Endodermal cell (in vitro differentiated cells): ENCODE measurements at regions not wholly inside any gene's neighbourhood (a gene's known extent, or its start where the extent isn't known, plus 50 kb on each side); places are given as distances from the start of the nearest gene placed in this dataset.
A peak's percentile ranks its signal among the peaks of the same experiment; 100 is the strongest.

Source experiments
- DNase-seq: peaks from one replicate; pipeline ENCODE4 v3.0.0-alpha.2; 2017
- H3K27ac ChIP-seq: 2 replicates; pipeline ENCODE4 v1.5.1; 2013; ENCODE audit warnings: mild to moderate bottlenecking, low read depth, low read length, moderate library complexity
- H3K27me3 ChIP-seq: 2 replicates; pipeline ENCODE4 v1.6.1; 2013; ENCODE audit warnings: mild to moderate bottlenecking, low read length, moderate library complexity; ENCODE audit not compliant: insufficient read depth, control insufficient read depth, poor library complexity, severe bottlenecking
- H3K36me3 ChIP-seq: 2 replicates; pipeline ENCODE4 v1.7.0; 2013; ENCODE audit warnings: mild to moderate bottlenecking, low read length, moderate library complexity; ENCODE audit not compliant: control insufficient read depth, insufficient read depth
- H3K4me1 ChIP-seq: one replicate; pipeline ENCODE4 v1.7.0; 2013; ENCODE audit warnings: low read length; ENCODE audit not compliant: control insufficient read depth, insufficient read depth
- H3K4me3 ChIP-seq: 2 replicates; pipeline ENCODE4 v1.5.1; 2013; ENCODE audit warnings: mild to moderate bottlenecking, low read length, moderate library complexity
- H3K9ac ChIP-seq: 2 replicates; pipeline ENCODE4 v1.6.1; 2013; ENCODE audit warnings: mild to moderate bottlenecking, low read length, moderate library complexity; ENCODE audit not compliant: poor library complexity, severe bottlenecking; ENCODE audit errors: extremely low read depth
- H3K9me3 ChIP-seq: 2 replicates; pipeline ENCODE4 v1.6.1; 2013; ENCODE audit warnings: mild to moderate bottlenecking, low read length, moderate library complexity; ENCODE audit not compliant: control insufficient read depth
- H3K27ac Mint-ChIP-seq: 2 replicates; pipeline ENCODE4 v1.8.0; 2020; ENCODE audit warnings: mixed read lengths
- H3K27me3 Mint-ChIP-seq: 2 replicates; pipeline ENCODE4 v1.8.0; 2021; ENCODE audit warnings: mild to moderate bottlenecking, mixed read lengths; ENCODE audit not compliant: insufficient read depth
- H3K36me3 Mint-ChIP-seq: 2 replicates; pipeline ENCODE4 v1.8.0; 2020; ENCODE audit warnings: low read depth, mixed read lengths
- H3K4me1 Mint-ChIP-seq: 2 replicates; pipeline ENCODE4 v1.8.0; 2020; ENCODE audit warnings: mixed read lengths
- H3K4me3 Mint-ChIP-seq: 2 replicates; pipeline ENCODE4 v1.8.0; 2020; ENCODE audit warnings: mild to moderate bottlenecking, moderate library complexity, mixed read lengths
- H3K9me3 Mint-ChIP-seq: 2 replicates; pipeline ENCODE4 v1.8.0; 2020; ENCODE audit warnings: mild to moderate bottlenecking, mixed read lengths
- WGBS, 2 experiments: methylation state at CpG; one replicate each; pipeline versions ENCODE4 v1.1.5 to v1.1.7; 2013; ENCODE audit warnings: missing lambda C conversion rate in 2 of 2, mixed read lengths in 1 of 2; ENCODE audit not compliant: insufficient coverage in 1 of 2, insufficient read length in 1 of 2; 5-methylcytosine and 5-hydroxymethylcytosine counted together
- TF ChIP-seq, protein P1 (sequence below): fragments of 200-600 bp; sonication (generic); conservative IDR thresholded peaks from 2 replicates; pipeline ENCODE4 v1.5.0; 2021; ENCODE audit warnings: antibody characterized with exemption, mild to moderate bottlenecking

DNA sequence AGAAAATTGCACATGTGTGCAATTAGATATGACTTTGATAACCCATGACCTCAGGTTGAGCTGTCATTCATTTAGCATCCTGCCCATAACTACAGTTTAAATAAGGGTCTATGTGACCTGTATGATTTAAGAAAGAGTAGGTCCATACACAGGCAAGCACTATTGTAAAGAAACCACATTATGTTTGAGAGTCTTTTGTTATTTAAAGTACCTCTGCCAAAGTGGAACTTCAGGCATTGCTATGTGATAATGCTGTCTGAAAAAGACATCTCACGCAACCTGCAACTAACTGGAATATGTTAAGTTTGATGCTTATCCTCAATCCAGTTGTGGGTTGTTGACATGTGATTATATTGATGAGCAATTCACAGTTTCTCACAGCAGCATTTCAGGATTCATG, 317.0 kb downstream of the TMEM161B start:
- H3K4me3 ChIP-seq, result no peak overlapping the region
- H3K9me3 ChIP-seq, result no peaks in the 10 kb centered on the region
- H3K27me3 ChIP-seq, result no peaks in the 10 kb centered on the region
- Mint-ChIP-seq H3K9me3 (no peaks in the 10 kb centered on the region), H3K4me1 (peaks cover 2% of the 10 kb centered on the region), H3K4me3 (no peak overlapping the region), H3K27ac (no peak overlapping the region), H3K36me3 (no peaks in the 10 kb centered on the region), H3K27me3 (no peaks in the 10 kb centered on the region)
- DNase-seq, result no peak
- H3K27ac ChIP-seq, result peak overlapping the region; percentile 93
- H3K9ac ChIP-seq, result no peak overlapping the region
- TF ChIP-seq, protein P1, sequence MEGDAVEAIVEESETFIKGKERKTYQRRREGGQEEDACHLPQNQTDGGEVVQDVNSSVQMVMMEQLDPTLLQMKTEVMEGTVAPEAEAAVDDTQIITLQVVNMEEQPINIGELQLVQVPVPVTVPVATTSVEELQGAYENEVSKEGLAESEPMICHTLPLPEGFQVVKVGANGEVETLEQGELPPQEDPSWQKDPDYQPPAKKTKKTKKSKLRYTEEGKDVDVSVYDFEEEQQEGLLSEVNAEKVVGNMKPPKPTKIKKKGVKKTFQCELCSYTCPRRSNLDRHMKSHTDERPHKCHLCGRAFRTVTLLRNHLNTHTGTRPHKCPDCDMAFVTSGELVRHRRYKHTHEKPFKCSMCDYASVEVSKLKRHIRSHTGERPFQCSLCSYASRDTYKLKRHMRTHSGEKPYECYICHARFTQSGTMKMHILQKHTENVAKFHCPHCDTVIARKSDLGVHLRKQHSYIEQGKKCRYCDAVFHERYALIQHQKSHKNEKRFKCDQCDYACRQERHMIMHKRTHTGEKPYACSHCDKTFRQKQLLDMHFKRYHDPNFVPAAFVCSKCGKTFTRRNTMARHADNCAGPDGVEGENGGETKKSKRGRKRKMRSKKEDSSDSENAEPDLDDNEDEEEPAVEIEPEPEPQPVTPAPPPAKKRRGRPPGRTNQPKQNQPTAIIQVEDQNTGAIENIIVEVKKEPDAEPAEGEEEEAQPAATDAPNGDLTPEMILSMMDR, result no peak
- WGBS, 2 experiments, result 100% methylated on average over 1 of the region's 1 CpG; no CpG with 5 or more reads in 1 of the 2 experiments
- H3K36me3 ChIP-seq, result no peaks in the 10 kb centered on the region
- no peaks in the 10 kb centered on the region for H3K4me1 ChIP-seq

DNA sequence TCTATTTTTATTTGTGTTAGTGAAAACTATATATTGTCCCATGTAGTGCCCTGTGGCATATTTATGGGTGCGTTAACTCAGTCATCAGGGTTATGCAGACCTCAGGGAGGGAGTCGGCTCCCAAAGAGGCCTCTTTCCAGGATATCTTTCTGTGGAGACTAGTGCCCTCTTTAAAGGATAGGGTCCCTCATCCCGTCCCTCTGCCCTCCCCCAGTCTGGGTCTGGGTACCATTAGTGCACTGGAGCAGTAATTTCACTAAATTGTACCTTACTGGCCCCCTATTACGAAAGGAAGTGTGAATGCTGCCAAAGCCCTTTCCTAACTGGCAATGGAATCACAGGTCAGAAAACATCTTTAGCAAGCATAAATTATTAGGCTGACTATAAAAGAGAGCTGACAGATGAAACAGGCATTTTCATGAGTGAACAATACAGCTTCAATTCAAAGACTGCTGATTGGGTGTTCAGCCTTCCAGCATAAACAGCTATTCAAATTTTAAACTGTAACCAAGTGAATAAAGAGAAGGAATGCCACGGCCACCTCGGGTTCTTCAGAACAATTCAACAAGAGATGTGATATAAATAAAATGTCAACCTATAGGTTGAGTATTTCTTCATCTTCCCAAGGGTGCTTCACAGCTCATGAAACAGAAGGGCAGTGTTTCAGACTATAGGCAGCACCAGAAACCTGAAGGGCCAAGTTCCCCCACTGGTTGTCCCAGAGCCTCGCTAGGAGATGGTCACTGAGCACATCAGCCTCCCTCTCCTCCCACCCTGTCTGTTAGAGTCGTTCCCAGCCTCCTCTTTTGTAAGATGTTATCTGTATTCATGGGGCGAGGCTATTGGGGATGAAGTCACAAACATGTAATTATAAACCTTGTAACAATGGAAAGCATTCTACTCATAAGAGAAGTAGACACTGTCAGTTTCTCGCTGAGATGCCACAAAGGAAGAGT, 318.7 kb downstream of the TMEM161B start:
- H3K27ac Mint-ChIP-seq, result no peak overlapping the region
- Histone ChIP-seq H3K36me3 (no peaks in the 10 kb centered on the region), H3K27me3 (no peaks in the 10 kb centered on the region), H3K9ac (no peak overlapping the region), H3K9me3 (no peaks in the 10 kb centered on the region), H3K4me3 (no peak overlapping the region), H3K27ac (peak overlapping the region; percentile 93), H3K4me1 (no peaks in the 10 kb centered on the region)
- no peak for DNase-seq
- no peaks in the 10 kb centered on the region for H3K36me3 Mint-ChIP-seq
- WGBS, 2 experiments, result 76 to 92% methylated on average over 2 to 9 of the region's 10 CpGs
- no peaks in the 10 kb centered on the region for H3K9me3 Mint-ChIP-seq
- TF ChIP-seq, protein P1, result no peak
- H3K4me1 Mint-ChIP-seq, result peaks cover 5% of the 10 kb centered on the region
- H3K4me3 Mint-ChIP-seq, result no peak overlapping the region
- no peaks in the 10 kb centered on the region for H3K27me3 Mint-ChIP-seq

DNA sequence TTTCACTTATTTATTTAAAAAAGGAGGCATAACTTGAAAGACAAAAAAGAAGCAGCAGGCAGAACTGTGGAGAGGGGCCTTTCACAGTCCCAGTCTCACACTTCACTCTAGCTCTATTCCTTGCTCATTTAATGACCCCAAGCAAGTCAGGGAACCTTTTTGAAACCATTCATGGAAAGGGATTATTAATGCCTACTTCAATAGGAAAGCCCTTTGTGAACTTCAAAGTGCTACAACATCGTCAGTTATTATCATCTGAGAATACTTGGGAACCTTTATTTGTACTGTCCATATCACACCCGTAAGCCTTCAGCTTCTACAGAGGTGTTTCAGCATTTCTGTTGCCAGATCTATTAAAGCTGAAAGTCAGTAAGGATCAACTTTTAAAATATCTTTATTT, 320.2 kb downstream of the TMEM161B start:
- Histone ChIP-seq H3K36me3 (no peaks in the 10 kb centered on the region), H3K4me3 (no peak overlapping the region), H3K9ac (no peak overlapping the region), H3K27me3 (no peaks in the 10 kb centered on the region), H3K27ac (peak overlapping the region; percentile 78), H3K9me3 (no peaks in the 10 kb centered on the region), H3K4me1 (peaks cover 7% of the 10 kb centered on the region)
- TF ChIP-seq, protein P1, result no peak
- Mint-ChIP-seq H3K9me3 (no peaks in the 10 kb centered on the region), H3K4me3 (no peak overlapping the region), H3K4me1 (peaks cover 13% of the 10 kb centered on the region), H3K36me3 (no peaks in the 10 kb centered on the region), H3K27ac (no peak overlapping the region), H3K27me3 (no peaks in the 10 kb centered on the region)
- DNase-seq, result no peak
- WGBS, 2 experiments, result 84 to 100% methylated on average over 2 of the region's 2 CpGs
